ENCODE measurements at regions not wholly inside any gene's neighbourhood (a gene's known extent, or its start where the extent isn't known, plus 50 kb on each side); places are given as distances from the start of the nearest gene placed in this dataset.
A peak's percentile ranks its signal among the peaks of the same experiment; 100 is the strongest.
"Not testable (repeated sequence)": the region's sequence is repeated elsewhere in the genome, so short reads cannot be mapped to it uniquely, and the experiment has no call there.

- no peak for DNase-seq
These were observed 1920.6 kb downstream of the ARAP2 start for GRCh38 chr4:34323549-34324320.

DNA sequence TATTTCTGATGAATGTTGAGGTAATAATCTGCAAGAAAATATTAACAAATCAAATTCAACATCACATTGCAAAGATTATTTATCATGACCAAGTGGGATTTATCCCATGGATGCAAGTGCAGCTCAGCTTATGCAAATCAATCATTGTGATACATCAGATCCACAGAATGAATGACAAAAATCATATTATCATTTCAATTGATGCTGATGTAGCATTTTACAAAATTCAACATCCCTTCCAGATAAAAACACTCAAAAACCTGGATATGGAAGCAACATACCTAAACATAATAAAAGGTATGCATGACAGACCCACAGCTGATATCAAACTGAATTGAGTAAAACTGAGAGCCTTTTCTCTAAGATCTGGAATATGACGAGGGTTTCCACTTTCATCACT is 1915.4 kb downstream of the ARAP2 start:
- no peak for DNase-seq

- not testable (repeated sequence) for DNase-seq
These were observed 1909.2 kb downstream of the ARAP2 start for GRCh38 chr4:34335156-34335555.

- DNase-seq: not testable (repeated sequence)
These were observed 1908.8 kb downstream of the ARAP2 start for GRCh38 chr4:34335556-34335955.

- no peak for DNase-seq
These were observed 1881.7 kb downstream of the ARAP2 start for GRCh38 chr4:34362654-34363053.

- no peak for DNase-seq
These were observed 1880.5 kb downstream of the ARAP2 start for GRCh38 chr4:34363842-34364241.

GRCh38 chr4:34365946-34366345 is 1878.4 kb downstream of the ARAP2 start:
- no peak for DNase-seq

DNA sequence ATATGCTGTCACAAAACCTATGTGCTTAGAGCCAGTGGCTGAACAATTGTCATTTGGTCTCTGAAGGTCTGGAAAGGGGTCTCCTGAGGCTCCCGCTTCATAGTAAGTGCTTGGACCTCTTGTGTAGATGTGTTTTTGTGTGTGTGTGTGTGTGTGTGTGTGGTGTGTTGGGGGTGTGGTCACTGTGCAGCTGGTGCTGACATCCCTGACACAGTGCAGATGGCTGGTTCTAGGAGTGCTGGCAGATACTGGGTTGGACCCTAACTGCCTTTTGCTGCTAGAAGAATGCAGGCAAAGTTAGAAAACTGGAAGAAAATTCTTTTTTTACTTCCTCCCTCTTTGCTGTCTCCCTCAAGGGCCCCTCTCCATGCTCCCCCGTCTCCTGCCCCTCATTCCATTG is 1872.6 kb downstream of the ARAP2 start:
- DNase-seq: no peak

GRCh38 chr4:34372815-34373214 is 1871.5 kb downstream of the ARAP2 start:
- no peak for DNase-seq

DNA sequence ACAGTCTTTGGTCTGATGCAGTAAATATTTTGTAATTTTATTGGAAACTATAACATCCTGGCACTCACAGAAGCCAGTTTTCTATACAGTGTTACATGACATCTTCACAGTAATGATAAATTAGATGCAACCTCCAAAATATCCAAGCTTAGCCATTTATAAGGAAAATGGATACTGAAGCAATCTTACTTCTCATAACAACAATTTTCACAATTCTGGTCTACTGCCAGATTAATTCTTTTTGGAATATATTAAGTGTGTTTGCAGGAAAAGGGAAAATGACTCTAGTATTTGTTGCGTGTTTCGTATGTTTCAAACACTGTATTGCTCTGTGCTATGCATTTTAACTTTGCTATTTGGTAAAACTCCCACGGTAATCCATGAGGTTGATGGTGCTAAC is 1870.9 kb downstream of the ARAP2 start:
- DNase-seq: no peak

- no peak for DNase-seq
These were observed 1832.1 kb downstream of the ARAP2 start for GRCh38 chr4:34412233-34412632.

DNA sequence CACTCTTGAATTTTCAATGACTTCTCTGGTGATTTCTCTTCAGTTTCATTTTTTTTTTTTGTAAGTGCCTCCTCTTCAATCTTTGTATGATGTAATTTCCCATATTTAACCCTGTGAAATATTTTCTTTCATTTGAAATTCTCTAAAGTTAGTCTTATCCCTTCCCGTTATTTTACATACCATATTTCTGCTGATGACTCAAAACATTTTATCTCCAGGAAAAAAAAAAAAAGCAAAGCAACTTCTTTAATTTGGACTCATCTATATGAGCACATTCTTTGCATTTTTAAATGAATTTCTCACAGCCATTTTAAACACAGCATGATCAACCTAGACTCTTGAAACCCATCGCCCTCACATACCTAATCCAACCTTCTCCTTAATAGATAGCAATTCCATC is 1831.4 kb downstream of the ARAP2 start:
- no peak for DNase-seq

DNA sequence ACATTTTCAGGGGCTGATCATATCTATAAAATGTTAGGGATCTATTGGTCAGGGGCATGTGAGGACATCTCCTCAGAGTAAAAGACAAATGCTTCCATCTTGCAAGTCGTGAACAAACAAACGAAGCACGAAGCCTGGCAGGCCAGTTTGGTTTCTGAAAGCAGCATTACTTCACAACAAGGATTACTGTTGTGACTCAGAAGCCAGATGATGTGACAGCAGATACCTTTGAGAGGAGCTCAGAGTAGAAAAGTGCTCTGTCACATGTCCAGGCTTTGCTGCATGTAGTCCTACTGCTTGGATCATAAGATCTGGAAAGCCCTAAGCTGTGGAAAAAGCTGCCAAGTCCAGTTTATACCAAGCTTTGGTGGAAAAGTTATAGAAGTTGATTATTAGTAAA is 1827.2 kb downstream of the ARAP2 start:
- no peak for DNase-seq

- DNase-seq: no peak
These were observed 1824.4 kb downstream of the ARAP2 start for GRCh38 chr4:34419871-34420270.

DNA sequence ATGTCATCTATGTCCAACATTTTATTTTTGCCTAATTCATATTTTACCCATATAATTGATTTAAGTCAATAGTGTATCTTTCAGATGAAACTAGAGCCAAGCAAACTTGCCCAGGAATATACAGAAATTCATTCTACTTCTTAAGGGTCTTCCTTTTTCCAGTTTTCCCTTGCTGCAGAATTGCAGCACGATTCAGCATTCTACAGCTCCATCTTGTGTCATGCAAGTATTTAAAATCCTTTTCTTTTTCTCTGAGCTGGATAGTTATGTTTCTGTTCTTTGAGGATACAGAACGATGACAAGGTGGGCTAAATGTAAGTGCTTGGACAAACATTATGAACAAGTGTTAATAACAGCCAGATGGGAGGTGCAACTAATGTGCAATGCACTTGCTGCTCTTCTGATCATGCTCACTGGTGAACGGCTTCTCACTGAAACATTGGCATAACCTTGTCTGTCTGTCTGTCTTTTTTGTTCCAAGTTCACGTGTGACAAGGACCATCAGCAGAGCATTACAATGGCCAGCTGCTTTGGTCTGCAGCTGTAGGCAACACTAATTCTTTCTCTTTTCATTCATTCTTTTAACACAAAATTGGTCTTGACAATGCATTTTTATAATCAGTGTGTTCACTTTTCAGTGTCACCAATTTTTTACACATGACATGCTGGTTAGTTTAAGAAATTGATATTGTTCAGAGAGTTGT is 1821.7 kb downstream of the ARAP2 start:
- DNase-seq: peak in 1 of 2 experiments; percentile 3

GRCh38 chr4:34432706-34433105 is 1811.6 kb downstream of the ARAP2 start:
- DNase-seq: no peak

GRCh38 chr4:34434377-34434776 is 1809.9 kb downstream of the ARAP2 start:
- DNase-seq: not testable (repeated sequence)

GRCh38 chr4:34464196-34464595 is 1780.1 kb downstream of the ARAP2 start:
- no peak for DNase-seq

- DNase-seq: no peak
These were observed 1777.9 kb downstream of the ARAP2 start for GRCh38 chr4:34466411-34466810.

DNA sequence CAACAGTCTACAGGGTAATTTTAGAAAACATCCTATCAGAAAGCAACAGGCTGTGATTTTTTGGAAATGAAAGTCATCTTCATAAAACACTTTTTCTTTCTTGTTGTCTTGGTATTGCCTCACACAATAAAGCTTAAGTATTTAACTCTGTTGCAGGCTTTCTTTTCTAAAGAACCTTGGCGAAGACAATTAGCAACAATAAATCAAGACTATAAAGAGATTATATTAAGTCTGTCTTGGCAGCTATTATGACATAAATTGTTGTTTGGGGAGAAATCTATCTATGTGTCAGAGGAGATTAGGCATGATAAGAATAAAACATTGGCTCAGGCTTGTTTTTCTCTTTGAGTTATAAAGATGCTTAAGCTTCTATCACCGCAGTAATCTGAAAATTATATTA is 1774.8 kb downstream of the ARAP2 start:
- no peak for DNase-seq

DNA sequence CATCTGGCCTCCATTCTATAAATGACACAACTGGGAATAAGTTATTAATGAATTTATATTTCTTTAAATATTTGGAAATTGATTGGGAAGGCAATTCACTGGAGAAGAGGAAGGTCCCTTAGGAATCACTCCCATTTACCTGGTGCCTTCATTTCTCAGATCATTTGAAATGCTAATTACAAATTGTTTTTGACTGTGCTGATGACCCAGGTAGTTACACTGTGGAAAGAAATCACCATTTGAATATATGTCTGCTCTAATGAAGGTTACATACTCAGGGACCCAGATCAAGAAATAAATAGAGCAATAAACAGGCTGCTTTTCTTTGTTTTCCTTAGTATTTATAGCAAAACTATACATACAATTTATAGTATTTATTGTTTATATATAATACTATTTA is 1759.1 kb downstream of the ARAP2 start:
- DNase-seq: no peak

DNA sequence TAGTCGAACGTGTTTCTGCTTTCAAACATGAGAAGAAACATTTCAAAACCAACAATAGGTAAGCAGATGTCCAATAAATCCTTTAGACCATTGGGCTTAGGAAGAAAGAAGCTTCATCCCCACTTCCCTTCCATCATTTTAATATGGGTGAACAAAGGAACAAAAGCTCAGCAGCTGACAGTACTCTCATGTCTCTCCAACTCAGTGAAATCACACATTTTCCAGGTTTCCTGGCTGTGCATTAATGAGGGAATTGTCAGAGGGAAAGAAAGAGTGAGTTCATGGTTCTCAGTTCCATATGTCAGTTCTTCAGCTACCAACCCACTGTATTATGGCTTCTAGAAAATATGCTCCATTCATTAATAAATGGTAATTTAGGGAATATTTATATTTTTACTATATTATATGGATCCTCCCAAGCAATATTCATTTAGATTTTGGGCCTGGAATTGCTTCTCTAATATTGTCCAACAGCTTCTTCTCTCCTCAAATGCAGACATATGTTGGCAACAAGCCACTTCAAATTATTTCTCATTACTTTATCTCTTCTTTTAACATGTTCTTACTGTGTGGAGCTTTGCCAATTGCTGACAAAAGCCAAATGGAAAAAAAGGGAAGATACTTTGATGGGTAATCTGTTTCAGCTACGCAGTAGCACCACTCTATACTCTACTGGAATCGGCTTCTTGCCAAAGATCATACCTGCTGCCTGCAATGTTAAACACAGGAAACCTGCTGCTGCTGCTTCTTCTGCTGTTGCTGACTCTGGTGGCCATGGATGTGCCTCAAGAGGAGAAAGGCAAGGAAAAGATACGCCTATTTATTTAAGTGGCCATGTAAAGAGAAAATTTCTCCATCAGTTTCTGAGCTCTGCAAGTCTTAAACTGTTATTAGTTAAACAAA is 1757.6 kb downstream of the ARAP2 start:
- DNase-seq: no peak

- DNase-seq: no peak
These were observed 1751.9 kb downstream of the ARAP2 start for GRCh38 chr4:34492414-34492813.
